Mesothelial cell of epicardium (in vitro differentiated cells): ENCODE measurements at regions not wholly inside any gene's neighbourhood (a gene's known extent, or its start where the extent isn't known, plus 50 kb on each side); places are given as distances from the start of the nearest gene placed in this dataset.

Experiments used
- DNase-seq, 2 experiments: peaks; one replicate each; pipeline ENCODE4 v3.0.0; 2021; ENCODE audit warnings: low spot score in 2 of 2; ENCODE audit not compliant: unreplicated experiment in 2 of 2
- H3K27ac Mint-ChIP-seq: 2 replicates; pipeline ENCODE4 v1.8.0; 2021; ENCODE audit warnings: mixed read lengths
- H3K27me3 Mint-ChIP-seq: 2 replicates; pipeline ENCODE4 v1.8.0; 2021; ENCODE audit warnings: low read depth, mixed read lengths
- H3K36me3 Mint-ChIP-seq: 2 replicates; pipeline ENCODE4 v1.8.0; 2021; ENCODE audit warnings: mixed read lengths
- H3K4me1 Mint-ChIP-seq: 2 replicates; pipeline ENCODE4 v1.8.0; 2021; ENCODE audit warnings: mixed read lengths
- H3K4me3 Mint-ChIP-seq: 2 replicates; pipeline ENCODE4 v1.8.0; 2021; ENCODE audit warnings: mild to moderate bottlenecking, moderate library complexity, mixed read lengths
- H3K9me3 Mint-ChIP-seq: 2 replicates; pipeline ENCODE4 v1.8.0; 2021; ENCODE audit warnings: mixed read lengths
- TF ChIP-seq, protein P1 (sequence below): fragments of 200-600 bp; sonication (generic); IDR thresholded peaks from one replicate; pipeline ENCODE4 v1.5.0; 2021; ENCODE audit warnings: antibody characterized with exemption; ENCODE audit not compliant: unreplicated experiment

DNA sequence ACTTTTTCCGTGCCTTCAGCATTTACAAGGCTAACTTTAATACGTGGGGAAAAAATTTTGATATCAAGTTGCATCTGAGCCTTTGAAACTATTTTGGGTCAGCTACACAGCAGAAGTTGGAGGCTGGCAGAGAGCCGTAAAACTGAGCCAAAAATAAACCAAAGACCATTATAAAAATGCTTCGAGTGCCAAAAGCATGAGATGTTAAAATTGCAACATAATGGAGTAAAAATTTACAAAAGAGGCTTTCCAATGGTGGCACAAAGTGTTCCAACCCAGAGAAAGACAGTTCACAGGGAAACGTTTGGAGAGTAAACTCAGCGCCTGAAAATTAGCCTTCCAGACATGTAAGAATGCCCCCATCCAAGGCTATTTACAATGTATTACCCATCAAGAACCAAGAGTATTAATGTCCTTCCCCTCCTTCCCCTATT, 190.3 kb downstream of the TLE1 start:
- H3K4me3 Mint-ChIP-seq = no peak overlapping the region
- TF ChIP-seq, protein P1, sequence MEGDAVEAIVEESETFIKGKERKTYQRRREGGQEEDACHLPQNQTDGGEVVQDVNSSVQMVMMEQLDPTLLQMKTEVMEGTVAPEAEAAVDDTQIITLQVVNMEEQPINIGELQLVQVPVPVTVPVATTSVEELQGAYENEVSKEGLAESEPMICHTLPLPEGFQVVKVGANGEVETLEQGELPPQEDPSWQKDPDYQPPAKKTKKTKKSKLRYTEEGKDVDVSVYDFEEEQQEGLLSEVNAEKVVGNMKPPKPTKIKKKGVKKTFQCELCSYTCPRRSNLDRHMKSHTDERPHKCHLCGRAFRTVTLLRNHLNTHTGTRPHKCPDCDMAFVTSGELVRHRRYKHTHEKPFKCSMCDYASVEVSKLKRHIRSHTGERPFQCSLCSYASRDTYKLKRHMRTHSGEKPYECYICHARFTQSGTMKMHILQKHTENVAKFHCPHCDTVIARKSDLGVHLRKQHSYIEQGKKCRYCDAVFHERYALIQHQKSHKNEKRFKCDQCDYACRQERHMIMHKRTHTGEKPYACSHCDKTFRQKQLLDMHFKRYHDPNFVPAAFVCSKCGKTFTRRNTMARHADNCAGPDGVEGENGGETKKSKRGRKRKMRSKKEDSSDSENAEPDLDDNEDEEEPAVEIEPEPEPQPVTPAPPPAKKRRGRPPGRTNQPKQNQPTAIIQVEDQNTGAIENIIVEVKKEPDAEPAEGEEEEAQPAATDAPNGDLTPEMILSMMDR = no peak
- no peaks in the 10 kb centered on the region for H3K4me1 Mint-ChIP-seq
- no peak overlapping the region for H3K27ac Mint-ChIP-seq
- no peaks in the 10 kb centered on the region for H3K27me3 Mint-ChIP-seq
- no peak for DNase-seq
- H3K36me3 Mint-ChIP-seq = no peaks in the 10 kb centered on the region
- peaks cover 5% of the 10 kb centered on the region for H3K9me3 Mint-ChIP-seq

DNA sequence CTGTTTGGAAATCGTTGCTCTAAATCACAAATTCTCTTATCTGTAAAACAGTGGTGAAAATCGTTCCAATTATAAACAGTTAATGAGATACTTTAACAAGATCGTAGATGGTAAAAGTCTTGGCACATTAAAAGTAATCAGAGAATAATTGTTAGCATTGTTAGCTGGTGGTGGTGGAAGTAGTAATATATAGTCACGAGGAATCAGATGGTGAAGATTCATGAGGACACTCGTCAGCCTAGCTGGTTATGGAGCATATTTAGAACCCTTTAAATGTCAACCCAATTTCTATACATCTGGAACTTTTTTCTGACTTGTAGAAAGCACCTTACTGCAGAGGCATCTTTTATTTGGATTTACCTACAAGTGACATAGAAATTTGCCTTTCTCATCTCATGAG, 190.8 kb downstream of the TLE1 start:
- Mint-ChIP-seq H3K9me3 (peaks cover 5% of the 10 kb centered on the region), H3K4me3 (no peak overlapping the region), H3K27me3 (no peaks in the 10 kb centered on the region), H3K27ac (no peak overlapping the region), H3K36me3 (no peaks in the 10 kb centered on the region), H3K4me1 (no peaks in the 10 kb centered on the region)
- TF ChIP-seq, protein P1 = no peak
- no peak for DNase-seq

- Mint-ChIP-seq H3K4me3 (no peak overlapping the region), H3K4me1 (no peaks in the 10 kb centered on the region), H3K27me3 (no peaks in the 10 kb centered on the region), H3K36me3 (no peaks in the 10 kb centered on the region), H3K9me3 (peaks cover 8% of the 10 kb centered on the region), H3K27ac (no peak overlapping the region)
- TF ChIP-seq, protein P1 = no peak
- DNase-seq = no peak
Measured at GRCh38 chr9:81497091-81497490, 192.3 kb downstream of the TLE1 start.

GRCh38 chr9:81492710-81493447, 196.5 kb downstream of the TLE1 start:
- no peaks in the 10 kb centered on the region for H3K4me1 Mint-ChIP-seq
- H3K27ac Mint-ChIP-seq = no peak overlapping the region
- no peak overlapping the region for H3K4me3 Mint-ChIP-seq

DNA sequence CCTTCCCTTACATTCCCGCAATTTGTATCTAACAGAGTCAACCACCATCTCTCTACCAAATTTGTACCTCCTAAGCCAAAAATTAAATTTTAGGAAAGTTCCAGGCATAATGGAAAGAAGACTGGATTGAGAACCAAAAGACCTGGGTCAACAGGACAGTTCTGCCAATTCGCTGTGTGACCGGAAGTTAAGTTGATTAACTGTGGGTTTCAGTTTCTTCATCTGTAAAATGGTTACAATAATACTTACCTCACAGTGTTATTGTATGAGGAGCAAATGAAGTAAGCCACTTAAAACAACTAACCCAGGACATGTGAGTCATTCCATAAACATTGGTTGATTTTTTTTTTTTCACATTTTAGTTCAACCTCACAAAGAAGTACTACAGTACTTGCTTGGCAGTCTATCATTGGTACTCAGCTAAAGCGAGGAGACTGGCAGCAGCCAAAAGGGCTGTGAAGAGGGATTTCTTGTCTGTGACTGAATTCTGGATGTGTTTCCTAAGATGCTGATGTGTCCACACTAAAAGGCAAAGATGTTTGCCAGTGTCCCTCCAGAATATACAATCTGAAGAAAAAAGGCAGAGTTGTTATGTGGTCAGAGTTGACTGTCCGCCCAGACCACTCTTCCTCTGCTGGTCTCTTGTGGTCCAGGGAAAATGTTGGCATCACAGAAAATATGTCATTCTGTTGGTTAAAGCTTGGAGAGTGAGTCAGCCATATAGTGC, 198.6 kb downstream of the TLE1 start:
- Mint-ChIP-seq H3K4me1 (no peaks in the 10 kb centered on the region), H3K4me3 (no peak overlapping the region), H3K36me3 (no peaks in the 10 kb centered on the region), H3K27me3 (no peaks in the 10 kb centered on the region), H3K27ac (no peak overlapping the region), H3K9me3 (peaks cover 3% of the 10 kb centered on the region)
- DNase-seq = no peak
- TF ChIP-seq, protein P1 = no peak

More at GRCh38 chr9:81492710-81493447, 196.5 kb downstream of the TLE1 start:
- Mint-ChIP-seq H3K27me3 (no peaks in the 10 kb centered on the region), H3K36me3 (no peaks in the 10 kb centered on the region), H3K9me3 (peaks cover 8% of the 10 kb centered on the region)
- TF ChIP-seq, protein P1 = no peak
- DNase-seq = no peak
